AG04449 (cell line): ENCODE measurements at regions not wholly inside any gene's neighbourhood (a gene's known extent, or its start where the extent isn't known, plus 50 kb on each side); places are given as distances from the start of the nearest gene placed in this dataset.

Source experiments
- CTCF ChIA-PET: fragments of 350-600 bp; formaldehyde crosslinking; extraction: SDS; loops from one replicate; lab custom pipeline; 2021; ENCODE audit warnings: antibody characterized with exemption; lab: Yijun Ruan, JAX
- POLR2A ChIA-PET: fragments of 400-600, 350-600 bp; formaldehyde crosslinking; extraction: SDS; loops from one replicate; lab custom pipeline; 2020; ENCODE audit warnings: antibody characterized with exemption, inconsistent platforms; lab: Yijun Ruan, JAX
- DNase-seq: peaks from one replicate; pipeline ENCODE4 v3.0.0-alpha.2; 2010; ENCODE audit warnings: low read depth, low spot score
- H3K4me3 ChIP-seq: 2 replicates; pipeline ENCODE4 v1.5.1; 2011; ENCODE audit warnings: low read depth, mild to moderate bottlenecking, control low read depth, low read length
- CTCF ChIP-seq: IDR thresholded peaks from one replicate; pipeline ENCODE4 v1.5.1; 2011; ENCODE audit warnings: mild to moderate bottlenecking, moderate library complexity, low read length, control low read depth, inconsistent platforms; ENCODE audit not compliant: insufficient read depth; ENCODE audit errors: missing control alignments

GRCh38 chr1:83802460-83803152 is 196.3 kb downstream of the TTLL7 start:
- no peak overlapping the region for H3K4me3 ChIP-seq
- ChIA-PET CTCF (no interaction called here), POLR2A (interaction anchor here (0.6 kb wide), 1 partner anchor 9 kb away, joined by 3 read pairs; no protein-coding TSS in a partner anchor)
- no peak for DNase-seq
- TF ChIP-seq CTCF, result no peak

- ChIA-PET CTCF (no interaction called here), POLR2A (no interaction called here)
- no peak for DNase-seq
- TF ChIP-seq CTCF, result no peak
- H3K4me3 ChIP-seq, result no peak overlapping the region
These were observed 196.9 kb downstream of the TTLL7 start for GRCh38 chr1:83802023-83802422.

- POLR2A ChIA-PET, result no interaction called here
- DNase-seq, result no peak
These were observed 198.9 kb downstream of the TTLL7 start for GRCh38 chr1:83800066-83800465.

GRCh38 chr1:83799594-83799993 is 199.3 kb downstream of the TTLL7 start:
- ChIA-PET POLR2A (no interaction called here), CTCF (no interaction called here)
- DNase-seq, result no peak
- no peak for TF ChIP-seq CTCF
- no peak overlapping the region for H3K4me3 ChIP-seq

More at GRCh38 chr1:83800066-83800465, 198.9 kb downstream of the TTLL7 start:
- no peak overlapping the region for H3K4me3 ChIP-seq
- no peak for TF ChIP-seq CTCF
- CTCF ChIA-PET, result no interaction called here

GRCh38 chr1:83798965-83799364 is 200.0 kb downstream of the TTLL7 start:
- no peak overlapping the region for H3K4me3 ChIP-seq
- no peak for DNase-seq
- no peak for TF ChIP-seq CTCF
- ChIA-PET POLR2A (no interaction called here), CTCF (no interaction called here)

- POLR2A ChIA-PET, result interaction anchor here (0.6 kb wide), 1 partner anchor 26 kb away, joined by 4 read pairs; no protein-coding TSS in a partner anchor
- DNase-seq, result no peak
- CTCF ChIA-PET, result no interaction called here
- H3K4me3 ChIP-seq, result no peak overlapping the region
- no peak for TF ChIP-seq CTCF
These were observed 202.5 kb downstream of the TTLL7 start for GRCh38 chr1:83796409-83796808.
